Hepatocyte (in vitro differentiated cells): ENCODE measurements at regions not wholly inside any gene's neighbourhood (a gene's known extent, or its start where the extent isn't known, plus 50 kb on each side); places are given as distances from the start of the nearest gene placed in this dataset.

Experiments
- EZH2 ChIP-seq: fragments of 200-600 bp; sonication (generic); IDR thresholded peaks from 2 replicates; pipeline ENCODE4 v1.6.1; 2016; ENCODE audit warnings: antibody characterized with exemption, mild to moderate bottlenecking, borderline replicate concordance
- TF ChIP-seq, protein P1 (sequence below): fragments of 200-600 bp; sonication (generic); IDR thresholded peaks from 2 replicates; pipeline ENCODE4 v1.5.1; 2016; ENCODE audit warnings: antibody characterized with exemption, mild to moderate bottlenecking; ENCODE audit not compliant: poor library complexity

DNA sequence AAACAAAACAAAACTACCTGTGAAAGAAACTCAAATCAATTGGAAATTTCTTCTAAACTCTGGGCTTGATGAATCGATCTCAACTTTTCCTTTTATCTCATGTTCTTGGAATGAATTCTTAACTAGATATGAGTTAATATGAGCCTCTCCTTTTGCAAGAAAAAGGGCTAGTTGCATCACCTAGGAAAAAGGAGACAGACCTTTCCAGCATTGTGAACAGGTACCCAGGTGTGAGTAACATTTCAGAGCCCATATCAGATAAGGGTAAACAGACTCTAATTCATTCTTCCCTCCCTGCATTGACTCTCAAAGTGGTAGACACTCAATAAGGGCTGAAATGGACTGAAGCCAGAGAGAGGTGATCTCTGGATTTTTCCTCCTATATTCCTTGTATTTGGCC, 103.8 kb upstream of the AGR3 start:
- no peak for TF ChIP-seq EZH2
- TF ChIP-seq, protein P1, sequence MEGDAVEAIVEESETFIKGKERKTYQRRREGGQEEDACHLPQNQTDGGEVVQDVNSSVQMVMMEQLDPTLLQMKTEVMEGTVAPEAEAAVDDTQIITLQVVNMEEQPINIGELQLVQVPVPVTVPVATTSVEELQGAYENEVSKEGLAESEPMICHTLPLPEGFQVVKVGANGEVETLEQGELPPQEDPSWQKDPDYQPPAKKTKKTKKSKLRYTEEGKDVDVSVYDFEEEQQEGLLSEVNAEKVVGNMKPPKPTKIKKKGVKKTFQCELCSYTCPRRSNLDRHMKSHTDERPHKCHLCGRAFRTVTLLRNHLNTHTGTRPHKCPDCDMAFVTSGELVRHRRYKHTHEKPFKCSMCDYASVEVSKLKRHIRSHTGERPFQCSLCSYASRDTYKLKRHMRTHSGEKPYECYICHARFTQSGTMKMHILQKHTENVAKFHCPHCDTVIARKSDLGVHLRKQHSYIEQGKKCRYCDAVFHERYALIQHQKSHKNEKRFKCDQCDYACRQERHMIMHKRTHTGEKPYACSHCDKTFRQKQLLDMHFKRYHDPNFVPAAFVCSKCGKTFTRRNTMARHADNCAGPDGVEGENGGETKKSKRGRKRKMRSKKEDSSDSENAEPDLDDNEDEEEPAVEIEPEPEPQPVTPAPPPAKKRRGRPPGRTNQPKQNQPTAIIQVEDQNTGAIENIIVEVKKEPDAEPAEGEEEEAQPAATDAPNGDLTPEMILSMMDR, result no peak
